OCI-LY7 (cell line): ENCODE measurements at regions not wholly inside any gene's neighbourhood (a gene's known extent, or its start where the extent isn't known, plus 50 kb on each side); places are given as distances from the start of the nearest gene placed in this dataset.

Source experiments
- EZH2phosphoT487 ChIP-seq: fragments of 200-600 bp; sonication (generic); IDR thresholded peaks from 2 replicates; pipeline ENCODE4 v1.6.1; 2018; ENCODE audit warnings: low read depth, borderline replicate concordance, mild to moderate bottlenecking, mixed run types, antibody characterized with exemption, low read length, moderate library complexity, mixed read lengths
- TF ChIP-seq, protein P1 (sequence below): fragments of 200-600 bp; sonication (generic); conservative IDR thresholded peaks from 2 replicates; pipeline ENCODE4 v1.5.1; 2014; ENCODE audit warnings: mild to moderate bottlenecking, antibody characterized with exemption, low read length, moderate library complexity, mixed read lengths

DNA sequence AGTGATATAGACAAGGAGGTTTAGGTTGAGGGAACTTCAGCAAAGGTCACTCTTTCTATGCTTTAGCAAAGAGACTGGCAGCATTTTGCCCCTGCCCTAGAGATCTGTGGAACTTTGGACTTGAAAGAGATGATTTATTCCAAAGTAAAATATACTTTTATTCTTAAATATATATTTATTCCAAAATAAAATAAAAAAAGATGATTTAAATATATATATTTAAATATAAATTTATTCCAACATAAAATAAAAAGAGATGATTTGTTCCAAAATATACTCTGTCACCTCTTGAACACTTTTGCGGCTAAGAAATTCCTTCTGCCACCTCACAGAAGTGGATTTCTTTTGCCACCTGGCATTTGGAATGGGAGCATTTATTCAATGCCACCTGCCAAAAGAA is 521.3 kb upstream of the CHORDC1 start:
- TF ChIP-seq EZH2phosphoT487 = no peak
- TF ChIP-seq, protein P1, sequence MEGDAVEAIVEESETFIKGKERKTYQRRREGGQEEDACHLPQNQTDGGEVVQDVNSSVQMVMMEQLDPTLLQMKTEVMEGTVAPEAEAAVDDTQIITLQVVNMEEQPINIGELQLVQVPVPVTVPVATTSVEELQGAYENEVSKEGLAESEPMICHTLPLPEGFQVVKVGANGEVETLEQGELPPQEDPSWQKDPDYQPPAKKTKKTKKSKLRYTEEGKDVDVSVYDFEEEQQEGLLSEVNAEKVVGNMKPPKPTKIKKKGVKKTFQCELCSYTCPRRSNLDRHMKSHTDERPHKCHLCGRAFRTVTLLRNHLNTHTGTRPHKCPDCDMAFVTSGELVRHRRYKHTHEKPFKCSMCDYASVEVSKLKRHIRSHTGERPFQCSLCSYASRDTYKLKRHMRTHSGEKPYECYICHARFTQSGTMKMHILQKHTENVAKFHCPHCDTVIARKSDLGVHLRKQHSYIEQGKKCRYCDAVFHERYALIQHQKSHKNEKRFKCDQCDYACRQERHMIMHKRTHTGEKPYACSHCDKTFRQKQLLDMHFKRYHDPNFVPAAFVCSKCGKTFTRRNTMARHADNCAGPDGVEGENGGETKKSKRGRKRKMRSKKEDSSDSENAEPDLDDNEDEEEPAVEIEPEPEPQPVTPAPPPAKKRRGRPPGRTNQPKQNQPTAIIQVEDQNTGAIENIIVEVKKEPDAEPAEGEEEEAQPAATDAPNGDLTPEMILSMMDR = no peak
